Activated B cell treated with CpG ODN at 0.5 μM for 24 hours (primary cell): ENCODE measurements at regions not wholly inside any gene's neighbourhood (a gene's known extent, or its start where the extent isn't known, plus 50 kb on each side); places are given as distances from the start of the nearest gene placed in this dataset.
"Not testable (repeated sequence)": the region's sequence is repeated elsewhere in the genome, so short reads cannot be mapped to it uniquely, and the experiment has no call there.

Source experiments
- ATAC-seq: fragments of 200-7000 bp; cut with Tn5 transposase; one replicate; pipeline ENCODE4 v1.10.0; 2021; ENCODE audit warnings: low read depth, mild to moderate bottlenecking, moderate library complexity
- CTCF ChIA-PET: fragments of 350-600 bp; sonication (Branson Sonifier 250); formaldehyde crosslinking; loops from one replicate; lab custom pipeline; 2021; ENCODE audit warnings: antibody characterized with exemption; lab: Charles Lee
- POLR2A ChIA-PET: fragments of 350-600 bp; sonication (Branson Sonifier 250); formaldehyde crosslinking; loops from one replicate; lab custom pipeline; 2021; ENCODE audit warnings: antibody characterized with exemption; lab: Charles Lee
- DNase-seq: peaks from one replicate; pipeline ENCODE4 v3.0.0; 2022
- H3K27ac Mint-ChIP-seq: one replicate; pipeline ENCODE4 v1.8.0; 2020; ENCODE audit warnings: mixed read lengths
- H3K27me3 Mint-ChIP-seq: one replicate; pipeline ENCODE4 v1.8.0; 2021; ENCODE audit warnings: mixed read lengths
- H3K36me3 Mint-ChIP-seq: one replicate; pipeline ENCODE4 v1.8.0; 2021; ENCODE audit warnings: low read depth, mixed read lengths
- H3K4me1 Mint-ChIP-seq: one replicate; pipeline ENCODE4 v1.8.0; 2021; ENCODE audit warnings: mixed read lengths
- H3K4me3 Mint-ChIP-seq: one replicate; pipeline ENCODE4 v1.8.0; 2020; ENCODE audit warnings: mild to moderate bottlenecking, mixed read lengths
- H3K9me3 Mint-ChIP-seq: one replicate; pipeline ENCODE4 v1.8.0; 2020; ENCODE audit warnings: mixed read lengths
- CTCF ChIP-seq: fragments of 200-600 bp; IDR thresholded peaks from one replicate; pipeline ENCODE4 v1.8.0; 2022; ENCODE audit warnings: antibody characterized with exemption, mild to moderate bottlenecking
- intact Hi-C: fragments of 100-400 bp; cut with micrococcal nuclease; formaldehyde crosslinking; loops from one replicate; pipeline ENCODE4 v1.15.1; 2024

GRCh38 chr9:102456562-102456961 lies 538.6 kb upstream of the CYLC2 start:
- Mint-ChIP-seq H3K4me1 (no peaks in the 10 kb centered on the region), H3K9me3 (peaks cover 2% of the 10 kb centered on the region), H3K36me3 (no peaks in the 10 kb centered on the region), H3K4me3 (no peak overlapping the region), H3K27ac (no peak overlapping the region), H3K27me3 (no peaks in the 10 kb centered on the region)
- ChIA-PET CTCF (no interaction called here), POLR2A (no interaction called here)
- no peak for DNase-seq
- no peak for ATAC-seq
- TF ChIP-seq CTCF: no peak
- intact Hi-C loops: no loop called here

- POLR2A ChIA-PET: no interaction called here
- Mint-ChIP-seq H3K27ac (no peak overlapping the region), H3K27me3 (no peaks in the 10 kb centered on the region), H3K4me3 (no peak overlapping the region), H3K9me3 (peaks cover 5% of the 10 kb centered on the region), H3K4me1 (no peaks in the 10 kb centered on the region), H3K36me3 (no peaks in the 10 kb centered on the region)
- DNase-seq (no peak), ATAC-seq (no peak)
- CTCF ChIA-PET: no interaction called here
- intact Hi-C loops: no loop called here
- TF ChIP-seq CTCF: no peak
Measured at GRCh38 chr9:102445906-102446305, 549.2 kb upstream of the CYLC2 start.

GRCh38 chr9:102445181-102445747 lies 549.9 kb upstream of the CYLC2 start:
- Mint-ChIP-seq H3K36me3 (no peaks in the 10 kb centered on the region), H3K4me1 (no peaks in the 10 kb centered on the region), H3K27ac (no peak overlapping the region), H3K9me3 (peaks cover 5% of the 10 kb centered on the region), H3K4me3 (no peak overlapping the region), H3K27me3 (no peaks in the 10 kb centered on the region)
- ATAC-seq (no peak), DNase-seq (no peak)
- ChIA-PET CTCF (no interaction called here), POLR2A (no interaction called here)
- intact Hi-C loops: no loop called here
- TF ChIP-seq CTCF: no peak

GRCh38 chr9:102439583-102439982 lies 555.5 kb upstream of the CYLC2 start:
- peaks cover 4% of the 10 kb centered on the region for H3K9me3 Mint-ChIP-seq
- no peak overlapping the region for H3K4me3 Mint-ChIP-seq
- no peak for DNase-seq
- no peaks in the 10 kb centered on the region for H3K27me3 Mint-ChIP-seq
- H3K36me3 Mint-ChIP-seq: no peaks in the 10 kb centered on the region
- H3K27ac Mint-ChIP-seq: no peak overlapping the region
- intact Hi-C loops: no loop called here
- POLR2A ChIA-PET: no interaction called here
- CTCF ChIA-PET: no interaction called here
- no peak for ATAC-seq
- TF ChIP-seq CTCF: no peak
- no peaks in the 10 kb centered on the region for H3K4me1 Mint-ChIP-seq

- H3K36me3 Mint-ChIP-seq, CTCF ChIA-PET, DNase-seq, ATAC-seq, POLR2A ChIA-PET, H3K27me3 Mint-ChIP-seq, intact Hi-C loops, H3K4me3 Mint-ChIP-seq, H3K27ac Mint-ChIP-seq, H3K9me3 Mint-ChIP-seq, H3K4me1 Mint-ChIP-seq: not testable (repeated sequence)
Measured at GRCh38 chr9:102436599-102436998, 558.5 kb upstream of the CYLC2 start.

GRCh38 chr9:102435427-102435826 lies 559.7 kb upstream of the CYLC2 start:
- Mint-ChIP-seq H3K27ac (no peak overlapping the region), H3K4me3 (no peak overlapping the region), H3K27me3 (no peaks in the 10 kb centered on the region), H3K4me1 (no peaks in the 10 kb centered on the region), H3K9me3 (peaks cover 4% of the 10 kb centered on the region), H3K36me3 (no peaks in the 10 kb centered on the region)
- ChIA-PET CTCF (no interaction called here), POLR2A (no interaction called here)
- intact Hi-C loops: no loop called here
- DNase-seq (no peak), ATAC-seq (no peak)
- TF ChIP-seq CTCF: no peak
